Prostate gland (tissue), 2 donors: ENCODE measurements at regions not wholly inside any gene's neighbourhood (a gene's known extent, or its start where the extent isn't known, plus 50 kb on each side); places are given as distances from the start of the nearest gene placed in this dataset.

ENCODE experiments used
- DNase-seq: peaks from one replicate; pipeline ENCODE4 v3.0.0-alpha.2; 2019; ENCODE audit warnings: low spot score
- H3K27ac ChIP-seq, 2 donors: fragments of 200-600 bp; sonication (generic); 2 replicates each; pipeline ENCODE4 v1.5.1; 2017 to 2019
- H3K27me3 ChIP-seq: fragments of 200-600 bp; sonication (generic); replicated peaks from 2 replicates; pipeline ENCODE4 v1.5.1; 2019; ENCODE audit not compliant: insufficient read depth
- H3K36me3 ChIP-seq, 2 donors: fragments of 200-600 bp; sonication (generic); 1 replicate in 1 of 2; 2 replicates in 1 of 2; pipeline versions ENCODE4 v1.5.1 to v1.8.1; 2017 to 2019
- H3K4me1 ChIP-seq: fragments of 200-600 bp; sonication (generic); replicated peaks from 2 replicates; pipeline ENCODE4 v1.5.1; 2019
- H3K4me3 ChIP-seq, 2 donors: fragments of 200-600 bp; sonication (generic); 2 replicates each; pipeline ENCODE4 v1.5.1; 2017 to 2019
- H3K9me3 ChIP-seq: fragments of 200-600 bp; sonication (generic); 2 replicates; pipeline ENCODE4 v1.5.1; 2017
- CTCF ChIP-seq, 4 experiments: fragments of 200-600 bp in 2 of 4; fragments of 450-650 bp in 2 of 4; sonication (generic) in 2 of 4; IDR thresholded peaks; 1 replicate in 3 of 4; 2 replicates in 1 of 4; pipeline ENCODE4 v1.5.1; 2016 to 2019; ENCODE audit warnings: antibody characterized with exemption in 4 of 4, mild to moderate bottlenecking in 2 of 4, moderate library complexity in 2 of 4
- POLR2A ChIP-seq: fragments of 450-650 bp; IDR thresholded peaks from one replicate; pipeline ENCODE4 v1.6.1; 2016; ENCODE audit warnings: antibody characterized with exemption, mild to moderate bottlenecking
- POLR2AphosphoS5 ChIP-seq: sonication (generic); formaldehyde crosslinking; IDR thresholded peaks from one replicate; pipeline ENCODE4 v1.6.1; 2017; ENCODE audit warnings: antibody characterized with exemption
- WGBS: methylation state at CpG from one replicate; pipeline ENCODE4 v1.1.5; 2018; 5-methylcytosine and 5-hydroxymethylcytosine counted together
- intact Hi-C: fragments of 100-400 bp; cut with DNase I; formaldehyde crosslinking; loops from one replicate; pipeline ENCODE4 v1.14.2; 2022

GRCh38 chr6:98525860-98526259 is 308.5 kb upstream of the POU3F2 start:
- TF ChIP-seq POLR2AphosphoS5: no peak
- TF ChIP-seq POLR2A: no peak
- no peak for TF ChIP-seq CTCF (IDR thresholded peaks at IDR 0.05)
- no peaks in the 10 kb centered on the region for H3K36me3 ChIP-seq
- intact Hi-C loops: no loop called here
- no peak overlapping the region for H3K4me3 ChIP-seq
- H3K9me3 ChIP-seq: no peaks in the 10 kb centered on the region
- H3K27me3 ChIP-seq: no peaks in the 10 kb centered on the region
- DNase-seq: no peak
- 12% methylated on average over 3 of the region's 3 CpGs for WGBS
- no peak overlapping the region for H3K27ac ChIP-seq
- H3K4me1 ChIP-seq: no peaks in the 10 kb centered on the region

- DNase-seq: no peak
- TF ChIP-seq CTCF (IDR thresholded peaks at IDR 0.05) (no peak), POLR2A (no peak), POLR2AphosphoS5 (no peak)
- H3K27ac ChIP-seq: no peak overlapping the region
- H3K4me3 ChIP-seq: no peak overlapping the region
- no peaks in the 10 kb centered on the region for H3K36me3 ChIP-seq
- no peaks in the 10 kb centered on the region for H3K4me1 ChIP-seq
- H3K27me3 ChIP-seq: no peaks in the 10 kb centered on the region
- H3K9me3 ChIP-seq: no peaks in the 10 kb centered on the region
- 20% methylated on average over 5 of the region's 5 CpGs for WGBS
- intact Hi-C loops: no loop called here
Observed at GRCh38 chr6:98526465-98526864, 307.9 kb upstream of the POU3F2 start.

GRCh38 chr6:98529364-98529763 is 305.0 kb upstream of the POU3F2 start:
- H3K4me3 ChIP-seq: no peak overlapping the region
- no peaks in the 10 kb centered on the region for H3K4me1 ChIP-seq
- DNase-seq: no peak
- no peak overlapping the region for H3K27ac ChIP-seq
- H3K27me3 ChIP-seq: no peaks in the 10 kb centered on the region
- WGBS: 89% methylated on average over 9 of the region's 9 CpGs
- H3K36me3 ChIP-seq: no peaks in the 10 kb centered on the region
- intact Hi-C loops: no loop called here
- no peak for TF ChIP-seq POLR2A
- no peak for TF ChIP-seq CTCF (IDR thresholded peaks at IDR 0.05)
- H3K9me3 ChIP-seq: no peaks in the 10 kb centered on the region

- Histone ChIP-seq H3K27me3 (no peaks in the 10 kb centered on the region), H3K4me1 (no peaks in the 10 kb centered on the region), H3K4me3 (no peak overlapping the region), H3K9me3 (no peaks in the 10 kb centered on the region), H3K36me3 (no peaks in the 10 kb centered on the region), H3K27ac (no peak overlapping the region)
- no peak for DNase-seq
- intact Hi-C loops: no loop called here
- 63% methylated on average over 5 of the region's 5 CpGs for WGBS
- no peak for TF ChIP-seq POLR2A
- TF ChIP-seq POLR2AphosphoS5: no peak
- TF ChIP-seq CTCF (IDR thresholded peaks at IDR 0.05): no peak
Observed at GRCh38 chr6:98530732-98531131, 303.6 kb upstream of the POU3F2 start.

- no peak overlapping the region for H3K27ac ChIP-seq
- H3K9me3 ChIP-seq: no peaks in the 10 kb centered on the region
- whole genome bisulfite sequencing: 86% methylated on average over 6 of the region's 6 CpGs
- H3K4me3 ChIP-seq: no peak overlapping the region
- no peaks in the 10 kb centered on the region for H3K4me1 ChIP-seq
- TF ChIP-seq CTCF (IDR thresholded peaks at IDR 0.05) (no peak), POLR2A (no peak), POLR2AphosphoS5 (no peak)
- intact Hi-C loops: no loop called here
- DNase-seq: no peak
- no peaks in the 10 kb centered on the region for H3K36me3 ChIP-seq
- H3K27me3 ChIP-seq: no peaks in the 10 kb centered on the region
Observed at GRCh38 chr6:98532004-98532403, 302.4 kb upstream of the POU3F2 start.
